K562 (cell line): ENCODE measurements at regions not wholly inside any gene's neighbourhood (a gene's known extent, or its start where the extent isn't known, plus 50 kb on each side); places are given as distances from the start of the nearest gene placed in this dataset.

Experiments used
- small RNA-seq: library from RNA; depleted of rRNA; stranded (forward); fragments of <200 nt; gene quantifications from one replicate; pipeline ENCODE3, GENCODE V24; 2014

Small RNA genes lying in the stretch of these regions (small RNA-seq; reads per million reads assigned to genes)
- 3.9 reads per million, percentile 90 among the genes with 10 or more reads in this experiment for gene RNA5SP19
